Lower leg skin (tissue), 3 donors: ENCODE measurements at regions not wholly inside any gene's neighbourhood (a gene's known extent, or its start where the extent isn't known, plus 50 kb on each side); places are given as distances from the start of the nearest gene placed in this dataset.

Experiments used
- CTCF ChIP-seq, 3 donors: fragments of 450-650 bp; IDR thresholded peaks; one replicate each; pipeline ENCODE4 v1.5.1; 2016; ENCODE audit warnings: antibody characterized with exemption in 3 of 3, mild to moderate bottlenecking in 3 of 3, moderate library complexity in 2 of 3
- POLR2A ChIP-seq, 2 donors: fragments of 450-650 bp; IDR thresholded peaks; one replicate each; pipeline ENCODE4 v1.6.1; 2016 to 2017; ENCODE audit warnings: antibody characterized with exemption in 2 of 2, mild to moderate bottlenecking in 1 of 2, moderate library complexity in 1 of 2

GRCh38 chrX:104482757-104483156 lies 83.2 kb upstream of the IL1RAPL2 start:
- TF ChIP-seq CTCF (IDR thresholded peaks at IDR 0.05) (no peak), POLR2A (IDR thresholded peaks at IDR 0.05) (no peak)
